MCF 10A (cell line): ENCODE measurements at regions not wholly inside any gene's neighbourhood (a gene's known extent, or its start where the extent isn't known, plus 50 kb on each side); places are given as distances from the start of the nearest gene placed in this dataset.

ENCODE experiments used
- BruUV-seq: library from RNA; stranded (reverse); fragments of 400-500 nt; replicated peaks from 2 replicates; lab custom pipeline; 2021; lab: Mats Ljungman, UMichigan
- CTCF ChIA-PET: fragments of 300-600 bp; sonication (Branson Sonifier 250); formaldehyde crosslinking; extraction: SDS; loops from one replicate; lab custom pipeline; 2021; ENCODE audit warnings: antibody characterized with exemption, inconsistent platforms; lab: Yijun Ruan, JAX
- POLR2A ChIA-PET: fragments of 300-600, 350-650 bp; sonication (Branson Sonifier 250); formaldehyde crosslinking; extraction: SDS; loops from one replicate; lab custom pipeline; 2020; ENCODE audit warnings: antibody characterized with exemption, inconsistent platforms; lab: Yijun Ruan, JAX
- DNase-seq: peaks from one replicate; pipeline ENCODE4 v3.0.0-alpha.2; 2018; ENCODE audit not compliant: unreplicated experiment
- H3K27ac Mint-ChIP-seq: one replicate; pipeline ENCODE4 v1.8.0; 2022; ENCODE audit warnings: mild to moderate bottlenecking, low read depth, mixed read lengths; ENCODE audit not compliant: unreplicated experiment
- H3K27me3 Mint-ChIP-seq: one replicate; pipeline ENCODE4 v1.8.0; 2022; ENCODE audit warnings: mixed read lengths; ENCODE audit not compliant: insufficient read depth, unreplicated experiment
- H3K36me3 Mint-ChIP-seq: one replicate; pipeline ENCODE4 v1.8.0; 2022; ENCODE audit warnings: mild to moderate bottlenecking, moderate library complexity, mixed read lengths; ENCODE audit not compliant: insufficient read depth, unreplicated experiment
- H3K4me1 Mint-ChIP-seq: one replicate; pipeline ENCODE4 v1.8.0; 2022; ENCODE audit warnings: mixed read lengths; ENCODE audit not compliant: insufficient read depth, unreplicated experiment
- H3K4me3 Mint-ChIP-seq: one replicate; pipeline ENCODE4 v1.8.0; 2022; ENCODE audit warnings: mild to moderate bottlenecking, moderate library complexity, mixed read lengths; ENCODE audit not compliant: unreplicated experiment
- H3K9me3 Mint-ChIP-seq: one replicate; pipeline ENCODE4 v1.8.0; 2022; ENCODE audit warnings: mixed read lengths; ENCODE audit not compliant: unreplicated experiment
- intact Hi-C: fragments of 100-400 bp; cut with micrococcal nuclease; formaldehyde crosslinking; loops from 2 replicates; pipeline ENCODE4 v1.14.1; 2022
- TF ChIP-seq, protein P1 (sequence below): fragments of 200-600 bp; IDR thresholded peaks from one replicate; pipeline ENCODE4 v1.8.0; 2022; ENCODE audit warnings: antibody characterized with exemption, mild to moderate bottlenecking; ENCODE audit not compliant: unreplicated experiment

- CTCF ChIA-PET = interaction anchor here (0.6 to 1.9 kb wide), 6 partner anchors 12 to 468 kb away, joined by 3 to 5 read pairs (median 4); no protein-coding TSS in a partner anchor
- no peaks in the 10 kb centered on the region for H3K27me3 Mint-ChIP-seq
- H3K4me3 Mint-ChIP-seq = no peak overlapping the region
Observed at GRCh38 chr13:40233731-40234195, 432.7 kb downstream of the FOXO1 start.

DNA sequence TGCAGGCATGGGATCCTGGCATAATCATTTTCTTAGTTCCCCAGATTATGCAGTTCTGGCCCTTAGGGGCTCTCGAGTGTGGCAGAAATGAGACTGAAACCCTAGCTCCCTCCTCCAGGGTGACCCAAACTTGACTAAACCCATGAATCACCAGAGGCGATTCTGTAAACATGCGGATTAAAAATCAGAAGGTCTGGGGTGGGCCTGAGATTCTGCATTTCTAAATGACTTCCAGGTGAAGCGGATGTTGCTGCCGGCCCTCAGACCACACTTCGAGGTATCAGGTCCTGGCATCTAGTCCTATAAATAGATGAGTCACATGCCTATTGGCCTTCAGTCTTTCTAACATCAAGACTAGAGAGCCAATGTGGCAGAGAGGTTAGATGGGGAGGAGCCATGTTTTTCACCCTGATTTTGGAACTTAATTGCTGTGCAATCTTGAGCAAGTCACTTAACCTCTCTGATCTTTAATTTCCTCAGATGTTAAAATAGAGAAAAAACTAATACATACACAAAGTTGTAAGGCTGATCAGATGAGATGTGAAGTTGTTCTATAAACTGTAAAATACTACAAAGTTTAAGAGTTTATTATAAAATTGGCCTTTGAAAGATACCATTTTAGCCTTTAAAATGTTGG is 431.2 kb downstream of the FOXO1 start:
- peaks cover 7% of the 10 kb centered on the region for H3K9me3 Mint-ChIP-seq
- BruUV-seq = no TSS peak

More at GRCh38 chr13:40233731-40234195, 432.7 kb downstream of the FOXO1 start:
- BruUV-seq = no TSS peak
- Mint-ChIP-seq H3K27ac (no peak overlapping the region), H3K9me3 (peaks cover 7% of the 10 kb centered on the region), H3K36me3 (no peaks in the 10 kb centered on the region), H3K4me1 (peaks cover 66% of the 10 kb centered on the region)
- POLR2A ChIA-PET = interaction anchor here (0.7 to 3.8 kb wide), 15 partner anchors 8 to 468 kb away, joined by 3 to 23 read pairs (median 5); no protein-coding TSS in a partner anchor
- intact Hi-C loops = no loop called here
- TF ChIP-seq, protein P1, sequence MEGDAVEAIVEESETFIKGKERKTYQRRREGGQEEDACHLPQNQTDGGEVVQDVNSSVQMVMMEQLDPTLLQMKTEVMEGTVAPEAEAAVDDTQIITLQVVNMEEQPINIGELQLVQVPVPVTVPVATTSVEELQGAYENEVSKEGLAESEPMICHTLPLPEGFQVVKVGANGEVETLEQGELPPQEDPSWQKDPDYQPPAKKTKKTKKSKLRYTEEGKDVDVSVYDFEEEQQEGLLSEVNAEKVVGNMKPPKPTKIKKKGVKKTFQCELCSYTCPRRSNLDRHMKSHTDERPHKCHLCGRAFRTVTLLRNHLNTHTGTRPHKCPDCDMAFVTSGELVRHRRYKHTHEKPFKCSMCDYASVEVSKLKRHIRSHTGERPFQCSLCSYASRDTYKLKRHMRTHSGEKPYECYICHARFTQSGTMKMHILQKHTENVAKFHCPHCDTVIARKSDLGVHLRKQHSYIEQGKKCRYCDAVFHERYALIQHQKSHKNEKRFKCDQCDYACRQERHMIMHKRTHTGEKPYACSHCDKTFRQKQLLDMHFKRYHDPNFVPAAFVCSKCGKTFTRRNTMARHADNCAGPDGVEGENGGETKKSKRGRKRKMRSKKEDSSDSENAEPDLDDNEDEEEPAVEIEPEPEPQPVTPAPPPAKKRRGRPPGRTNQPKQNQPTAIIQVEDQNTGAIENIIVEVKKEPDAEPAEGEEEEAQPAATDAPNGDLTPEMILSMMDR = no peak
- DNase-seq = peak; percentile 24

DNA sequence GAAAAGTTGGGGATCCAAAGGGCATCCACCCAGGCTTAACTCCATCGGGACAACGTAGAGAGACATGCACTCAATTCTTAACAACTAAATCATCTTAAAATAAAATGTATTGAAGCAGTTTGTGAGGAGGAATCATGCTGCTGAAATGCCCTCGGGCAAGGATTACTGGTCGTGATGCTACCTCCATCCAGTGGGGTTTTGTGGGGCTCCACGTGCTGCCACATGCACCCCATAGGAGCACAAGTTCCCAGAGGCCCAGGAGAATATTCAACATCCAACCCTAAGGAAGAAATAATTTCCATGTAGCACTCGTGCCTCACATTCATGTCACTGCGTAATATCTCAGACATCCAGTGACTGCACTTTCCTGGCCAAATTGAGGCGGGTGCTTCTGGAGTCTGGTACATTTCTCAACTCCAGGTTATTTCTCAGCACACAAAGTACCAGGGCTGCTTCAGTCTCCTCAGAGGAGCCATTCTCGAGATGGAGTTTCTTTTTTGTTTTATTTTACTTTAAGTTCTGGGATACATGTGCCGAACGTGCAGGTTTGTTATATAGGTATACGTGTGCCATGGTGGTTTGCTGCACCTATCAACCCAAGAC is 429.8 kb downstream of the FOXO1 start:
- ChIA-PET CTCF (interaction anchor here (0.6 to 1.1 kb wide), 4 partner anchors 16 to 542 kb away, joined by 3 to 5 read pairs (median 4); no protein-coding TSS in a partner anchor), POLR2A (interaction anchor here (0.6 to 2.7 kb wide), 22 partner anchors 11 to 428 kb away, joined by 3 to 15 read pairs (median 5); no protein-coding TSS in a partner anchor)
- H3K9me3 Mint-ChIP-seq = no peaks in the 10 kb centered on the region

More for the DNA sequence above, 431.2 kb downstream of the FOXO1 start:
- no peak overlapping the region for H3K27ac Mint-ChIP-seq
- ChIA-PET POLR2A (interaction anchor here (0.6 to 3.8 kb wide), 9 partner anchors 14 to 297 kb away, joined by 3 to 23 read pairs (median 5); no protein-coding TSS in a partner anchor), CTCF (interaction anchor here (0.6 to 1.9 kb wide), 5 partner anchors 15 to 178 kb away, joined by 3 to 5 read pairs (median 3); no protein-coding TSS in a partner anchor)
- H3K4me3 Mint-ChIP-seq = no peak overlapping the region
- DNase-seq = peak; percentile 87
- H3K36me3 Mint-ChIP-seq = no peaks in the 10 kb centered on the region
- TF ChIP-seq, protein P1 = no peak
- intact Hi-C loops = loop anchor here (5.0 kb wide), 1 partner anchor 128 kb away; no protein-coding TSS in a partner anchor
- peaks cover 55% of the 10 kb centered on the region for H3K4me1 Mint-ChIP-seq
- H3K27me3 Mint-ChIP-seq = no peaks in the 10 kb centered on the region

More for the DNA sequence above, 429.8 kb downstream of the FOXO1 start:
- intact Hi-C loops = loop anchor here (1.0 to 5.0 kb wide), 4 partner anchors 129 to 428 kb away; no protein-coding TSS in a partner anchor
- Mint-ChIP-seq H3K27ac (no peak overlapping the region), H3K27me3 (no peaks in the 10 kb centered on the region), H3K4me1 (peaks cover 43% of the 10 kb centered on the region), H3K4me3 (peak overlapping the region; percentile 51), H3K36me3 (no peaks in the 10 kb centered on the region)
- no TSS peak for BruUV-seq
- TF ChIP-seq, protein P1 = no peak
- DNase-seq = peak; percentile 88
